SH-SY5Y (cell line): ENCODE measurements at regions not wholly inside any gene's neighbourhood (a gene's known extent, or its start where the extent isn't known, plus 50 kb on each side); places are given as distances from the start of the nearest gene placed in this dataset.

Experiments
- GATA2 ChIP-seq: IDR thresholded peaks from 2 replicates; pipeline ENCODE4 v1.6.1; 2011; ENCODE audit warnings: mild to moderate bottlenecking, low read depth, low read length
- GATA3 ChIP-seq: IDR thresholded peaks from 2 replicates; pipeline ENCODE4 v1.6.1; 2011; ENCODE audit warnings: low read depth, mild to moderate bottlenecking, low read length, moderate library complexity

GRCh38 chr20:48400009-48400408 is 427.8 kb downstream of the PREX1 start:
- TF ChIP-seq GATA2 (no peak), GATA3 (no peak)
